Neural cell (in vitro differentiated cells): ENCODE measurements at regions not wholly inside any gene's neighbourhood (a gene's known extent, or its start where the extent isn't known, plus 50 kb on each side); places are given as distances from the start of the nearest gene placed in this dataset.

ENCODE experiments used
- EZH2 ChIP-seq: fragments of 200-600, 300-800 bp; shearing (Covaris generic), sonication (generic); IDR thresholded peaks from 2 replicates; pipeline ENCODE4 v1.6.1; 2014; ENCODE audit warnings: antibody characterized with exemption, low read length, borderline replicate concordance, mild to moderate bottlenecking; ENCODE audit not compliant: insufficient read depth, poor library complexity, severe bottlenecking
- POLR2AphosphoS5 ChIP-seq: IDR thresholded peaks from 2 replicates; pipeline ENCODE4 v1.6.1; 2012
- REST ChIP-seq: IDR thresholded peaks from 2 replicates; pipeline ENCODE4 v1.6.1; 2012; ENCODE audit warnings: borderline replicate concordance
- TF ChIP-seq, protein P1 (sequence below): fragments of 450-650 bp; IDR thresholded peaks from 2 replicates; pipeline ENCODE4 v1.5.1; 2014; ENCODE audit warnings: antibody characterized with exemption, mild to moderate bottlenecking, moderate library complexity; ENCODE audit not compliant: poor library complexity, severe bottlenecking

GRCh38 chr12:105721891-105722290 is 391.4 kb downstream of the C12orf75 start:
- TF ChIP-seq, protein P1, sequence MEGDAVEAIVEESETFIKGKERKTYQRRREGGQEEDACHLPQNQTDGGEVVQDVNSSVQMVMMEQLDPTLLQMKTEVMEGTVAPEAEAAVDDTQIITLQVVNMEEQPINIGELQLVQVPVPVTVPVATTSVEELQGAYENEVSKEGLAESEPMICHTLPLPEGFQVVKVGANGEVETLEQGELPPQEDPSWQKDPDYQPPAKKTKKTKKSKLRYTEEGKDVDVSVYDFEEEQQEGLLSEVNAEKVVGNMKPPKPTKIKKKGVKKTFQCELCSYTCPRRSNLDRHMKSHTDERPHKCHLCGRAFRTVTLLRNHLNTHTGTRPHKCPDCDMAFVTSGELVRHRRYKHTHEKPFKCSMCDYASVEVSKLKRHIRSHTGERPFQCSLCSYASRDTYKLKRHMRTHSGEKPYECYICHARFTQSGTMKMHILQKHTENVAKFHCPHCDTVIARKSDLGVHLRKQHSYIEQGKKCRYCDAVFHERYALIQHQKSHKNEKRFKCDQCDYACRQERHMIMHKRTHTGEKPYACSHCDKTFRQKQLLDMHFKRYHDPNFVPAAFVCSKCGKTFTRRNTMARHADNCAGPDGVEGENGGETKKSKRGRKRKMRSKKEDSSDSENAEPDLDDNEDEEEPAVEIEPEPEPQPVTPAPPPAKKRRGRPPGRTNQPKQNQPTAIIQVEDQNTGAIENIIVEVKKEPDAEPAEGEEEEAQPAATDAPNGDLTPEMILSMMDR = no peak
- TF ChIP-seq POLR2AphosphoS5 (no peak), EZH2 (no peak), REST (no peak)
